ENCODE measurements at regions not wholly inside any gene's neighbourhood (a gene's known extent, or its start where the extent isn't known, plus 50 kb on each side); places are given as distances from the start of the nearest gene placed in this dataset.

DNA sequence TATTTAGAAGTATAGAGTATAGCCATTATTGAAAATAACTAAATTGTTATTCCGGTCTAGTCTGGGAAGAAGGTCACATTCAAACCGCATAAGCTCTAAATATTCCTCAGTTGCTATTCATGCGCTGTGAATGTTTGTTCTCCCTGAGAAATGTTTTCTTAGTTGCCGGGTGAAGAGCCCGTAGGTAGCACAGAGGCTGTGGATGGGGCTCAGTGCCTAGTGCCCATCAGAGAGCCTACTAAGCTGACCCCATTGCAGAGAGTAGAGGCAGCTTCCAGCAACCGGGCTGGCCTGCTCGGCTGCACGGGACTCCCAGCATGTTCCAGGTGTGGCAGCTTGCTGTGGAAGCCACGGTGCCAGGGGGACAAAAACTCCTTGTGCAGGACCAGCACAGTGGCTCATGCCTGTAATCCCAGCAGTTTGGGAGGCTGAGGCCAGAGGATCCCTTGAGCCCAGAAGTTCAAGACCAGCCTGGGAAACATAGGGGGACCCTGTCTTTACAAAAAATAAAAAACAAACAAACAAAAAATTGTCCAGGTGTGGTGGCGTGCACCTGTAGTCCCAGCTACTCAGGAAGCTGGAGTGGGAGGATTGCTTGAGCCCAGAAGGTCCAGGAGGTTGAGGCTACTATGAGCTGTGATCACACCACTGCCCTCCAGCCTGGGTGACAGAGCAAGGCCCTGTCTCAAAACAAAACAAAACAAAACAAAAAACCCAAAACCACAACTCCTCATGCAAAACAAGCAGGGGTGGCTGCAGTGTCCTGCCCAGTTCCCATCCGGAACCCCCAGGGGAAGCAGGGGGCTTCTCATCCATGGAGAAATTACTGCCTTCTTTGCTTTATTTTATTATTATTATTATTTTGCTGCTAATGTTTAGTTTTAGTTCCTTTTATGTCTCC is 82.5 kb downstream of the KCTD15 start:
- Histone ChIP-seq H3K27ac (no peak overlapping the region), H3K4me2 (no peak overlapping the region)

DNA sequence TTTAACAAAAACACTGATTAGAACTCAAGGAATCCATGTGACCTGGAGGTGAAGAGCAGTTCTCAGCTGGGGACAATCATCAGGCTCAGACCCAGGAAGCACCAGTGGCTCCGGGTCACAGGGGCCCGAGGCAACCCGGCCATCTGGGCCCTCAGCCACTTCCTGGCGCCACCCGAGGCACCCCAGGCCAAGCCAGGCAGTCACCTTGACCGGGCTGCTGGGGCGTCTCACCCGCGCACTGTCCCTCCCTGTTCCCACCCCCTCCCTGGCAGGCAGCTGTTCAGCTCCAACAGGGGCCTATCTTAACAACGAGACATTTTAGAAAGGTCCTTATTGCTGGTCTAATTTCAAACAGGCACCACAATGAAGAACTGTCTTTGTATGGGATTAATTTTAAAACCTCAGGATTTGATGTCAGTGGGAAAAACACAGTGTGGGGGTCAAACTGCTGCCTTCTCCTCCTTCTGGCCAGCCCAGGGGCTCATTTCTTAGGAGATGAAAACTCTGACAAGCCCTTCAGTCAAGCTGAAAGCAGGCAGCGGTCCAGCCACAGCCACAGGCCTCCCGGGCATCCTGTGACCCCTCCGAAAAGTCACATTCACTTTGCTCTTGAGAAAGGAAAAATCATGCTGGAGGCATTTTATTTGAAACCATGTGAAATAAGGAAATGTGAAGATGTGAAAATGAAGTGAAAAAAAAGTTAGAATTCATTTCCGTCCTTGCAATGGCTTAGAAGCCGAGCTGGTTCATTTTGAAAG is 83.3 kb downstream of the KCTD15 start:
- TF ChIP-seq, protein P1, sequence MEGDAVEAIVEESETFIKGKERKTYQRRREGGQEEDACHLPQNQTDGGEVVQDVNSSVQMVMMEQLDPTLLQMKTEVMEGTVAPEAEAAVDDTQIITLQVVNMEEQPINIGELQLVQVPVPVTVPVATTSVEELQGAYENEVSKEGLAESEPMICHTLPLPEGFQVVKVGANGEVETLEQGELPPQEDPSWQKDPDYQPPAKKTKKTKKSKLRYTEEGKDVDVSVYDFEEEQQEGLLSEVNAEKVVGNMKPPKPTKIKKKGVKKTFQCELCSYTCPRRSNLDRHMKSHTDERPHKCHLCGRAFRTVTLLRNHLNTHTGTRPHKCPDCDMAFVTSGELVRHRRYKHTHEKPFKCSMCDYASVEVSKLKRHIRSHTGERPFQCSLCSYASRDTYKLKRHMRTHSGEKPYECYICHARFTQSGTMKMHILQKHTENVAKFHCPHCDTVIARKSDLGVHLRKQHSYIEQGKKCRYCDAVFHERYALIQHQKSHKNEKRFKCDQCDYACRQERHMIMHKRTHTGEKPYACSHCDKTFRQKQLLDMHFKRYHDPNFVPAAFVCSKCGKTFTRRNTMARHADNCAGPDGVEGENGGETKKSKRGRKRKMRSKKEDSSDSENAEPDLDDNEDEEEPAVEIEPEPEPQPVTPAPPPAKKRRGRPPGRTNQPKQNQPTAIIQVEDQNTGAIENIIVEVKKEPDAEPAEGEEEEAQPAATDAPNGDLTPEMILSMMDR (conservative IDR thresholded peaks at IDR 0.05; ENCODE audit: low read depth, low read length) = no peak
- Histone ChIP-seq H3K27me3 (ENCODE audit: insufficient read depth, low read depth) (no peaks in the 10 kb centered on the region), H4K20me1 (ENCODE audit: insufficient read depth) (no peaks in the 10 kb centered on the region), H3K4me1 (ENCODE audit: low read depth, poor library complexity, severe bottlenecking) (no peaks in the 10 kb centered on the region), H3K4me3 (IDR thresholded peaks at IDR 0.05; ENCODE audit: insufficient read depth, low read depth, low read length) (no peak overlapping the region), H3K27ac (no peak overlapping the region), H3K4me2 (no peak overlapping the region), H3K36me3 (ENCODE audit: insufficient read depth) (no peaks in the 10 kb centered on the region), H2AFZ (ENCODE audit: low read depth) (no peak overlapping the region), H3K79me2 (ENCODE audit: insufficient read depth, low read depth) (no peaks in the 10 kb centered on the region), H3K9ac (no peak overlapping the region)

More for the DNA sequence above, 82.5 kb downstream of the KCTD15 start:
- Histone ChIP-seq H4K20me1 (ENCODE audit: insufficient read depth) (no peaks in the 10 kb centered on the region), H3K27me3 (ENCODE audit: insufficient read depth, low read depth) (no peaks in the 10 kb centered on the region), H3K79me2 (ENCODE audit: insufficient read depth, low read depth) (no peaks in the 10 kb centered on the region), H3K9ac (no peak overlapping the region), H3K4me3 (IDR thresholded peaks at IDR 0.05; ENCODE audit: insufficient read depth, low read depth, low read length) (no peak overlapping the region), H2AFZ (ENCODE audit: low read depth) (no peak overlapping the region), H3K36me3 (ENCODE audit: insufficient read depth) (no peaks in the 10 kb centered on the region), H3K4me1 (ENCODE audit: low read depth, poor library complexity, severe bottlenecking) (no peaks in the 10 kb centered on the region)
- TF ChIP-seq, protein P1 (conservative IDR thresholded peaks at IDR 0.05; ENCODE audit: low read depth, low read length) = no peak

DNA sequence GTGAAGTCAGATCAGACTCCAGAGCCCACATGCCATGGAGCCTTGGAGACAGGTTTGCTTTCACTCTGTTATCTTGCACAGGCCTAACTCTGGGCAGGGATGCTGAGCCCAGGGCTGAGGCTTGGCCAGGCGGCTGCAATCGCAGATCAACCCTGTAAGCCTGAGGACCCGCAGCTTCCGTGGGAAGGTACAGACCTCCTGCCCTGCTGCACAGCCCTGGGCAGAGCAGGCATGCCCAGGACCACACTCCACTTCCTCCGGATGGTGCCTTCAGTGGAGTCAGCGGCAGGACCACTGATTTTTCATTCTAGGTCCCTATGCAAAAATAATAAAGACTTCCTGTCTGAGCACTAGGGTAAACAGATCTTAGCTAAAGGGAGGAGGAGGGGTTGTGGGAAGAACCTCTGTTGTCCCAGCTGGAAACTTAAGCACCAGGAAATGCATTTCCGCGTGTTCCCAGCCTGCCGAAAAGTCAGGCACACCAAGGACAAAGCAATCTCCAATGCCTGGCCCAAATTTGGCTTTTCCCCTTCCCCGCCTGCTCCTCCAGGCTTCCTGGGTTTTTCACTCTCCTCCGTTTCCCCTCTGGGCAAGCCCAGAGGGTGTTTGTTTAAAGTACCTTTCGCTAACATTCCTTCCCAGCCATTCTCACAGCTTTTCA is 87.3 kb downstream of the KCTD15 start:
- no peaks in the 10 kb centered on the region for H3K79me2 ChIP-seq (ENCODE audit: insufficient read depth, low read depth)
- no peak overlapping the region for H2AFZ ChIP-seq (ENCODE audit: low read depth)
- H3K27ac ChIP-seq = no peak overlapping the region
- H4K20me1 ChIP-seq (ENCODE audit: insufficient read depth) = no peaks in the 10 kb centered on the region
- no peaks in the 10 kb centered on the region for H3K27me3 ChIP-seq (ENCODE audit: insufficient read depth, low read depth)
- H3K36me3 ChIP-seq (ENCODE audit: insufficient read depth) = no peaks in the 10 kb centered on the region
- TF ChIP-seq, protein P1 (conservative IDR thresholded peaks at IDR 0.05; ENCODE audit: low read depth, low read length) = no peak
- no peak overlapping the region for H3K4me3 ChIP-seq (IDR thresholded peaks at IDR 0.05; ENCODE audit: insufficient read depth, low read depth, low read length)
- H3K4me1 ChIP-seq (ENCODE audit: low read depth, poor library complexity, severe bottlenecking) = no peaks in the 10 kb centered on the region
- H3K9ac ChIP-seq = no peak overlapping the region
- no peak overlapping the region for H3K4me2 ChIP-seq

DNA sequence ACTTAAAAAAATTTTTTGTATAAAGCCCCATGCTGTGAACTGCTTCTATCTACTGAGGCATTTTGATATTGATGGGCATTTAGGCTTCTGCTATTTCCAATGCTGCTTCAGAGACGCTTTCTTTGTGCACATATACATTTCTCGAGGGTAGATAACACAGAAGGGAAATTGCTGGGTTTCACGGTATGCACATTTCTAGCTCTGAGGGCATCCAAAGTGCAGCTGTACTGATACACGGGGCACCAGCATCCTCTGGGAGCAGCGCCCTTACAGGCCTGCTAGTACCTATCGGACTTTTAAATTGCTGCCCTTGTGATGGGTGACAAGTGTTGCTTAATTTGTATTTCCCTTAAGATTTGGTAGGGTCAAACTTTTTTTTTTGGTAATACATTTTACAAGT is 88.6 kb downstream of the KCTD15 start:
- TF ChIP-seq, protein P1 (conservative IDR thresholded peaks at IDR 0.05; ENCODE audit: low read depth, low read length) = no peak
- no peaks in the 10 kb centered on the region for H3K4me1 ChIP-seq (ENCODE audit: low read depth, poor library complexity, severe bottlenecking)
- H3K4me2 ChIP-seq = no peak overlapping the region
- H3K27me3 ChIP-seq (ENCODE audit: insufficient read depth, low read depth) = no peaks in the 10 kb centered on the region
- no peaks in the 10 kb centered on the region for H4K20me1 ChIP-seq (ENCODE audit: insufficient read depth)
- no peaks in the 10 kb centered on the region for H3K36me3 ChIP-seq (ENCODE audit: insufficient read depth)
- no peak overlapping the region for H3K9ac ChIP-seq
- no peak overlapping the region for H3K4me3 ChIP-seq (IDR thresholded peaks at IDR 0.05; ENCODE audit: insufficient read depth, low read depth, low read length)
- no peaks in the 10 kb centered on the region for H3K79me2 ChIP-seq (ENCODE audit: insufficient read depth, low read depth)
- no peak overlapping the region for H3K27ac ChIP-seq
- no peak overlapping the region for H2AFZ ChIP-seq (ENCODE audit: low read depth)
